ENCODE measurements at regions not wholly inside any gene's neighbourhood (a gene's known extent, or its start where the extent isn't known, plus 50 kb on each side); places are given as distances from the start of the nearest gene placed in this dataset.

DNA sequence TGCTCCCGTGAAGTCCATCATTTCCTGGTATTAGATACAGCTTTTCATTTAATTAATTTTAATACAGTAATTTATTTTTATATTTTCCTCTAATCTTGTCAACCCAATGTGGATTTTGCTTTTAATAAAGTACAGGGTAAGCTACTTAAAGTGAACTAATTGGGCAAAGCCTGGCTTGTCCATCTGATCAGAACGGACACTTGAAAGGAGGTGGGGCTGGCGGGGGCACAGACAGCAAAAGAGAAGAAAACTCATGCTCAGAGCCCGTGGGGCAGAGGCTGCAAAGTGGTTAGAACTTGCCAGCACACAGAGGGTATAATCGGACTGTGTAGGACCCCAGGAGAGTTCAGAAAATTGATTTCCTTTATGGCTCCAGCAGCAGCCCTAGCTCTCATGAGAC is 443.1 kb upstream of the MDFIC2 start:
- no peak for TF ChIP-seq EP300 (IDR thresholded peaks at IDR 0.05)
- no peak for TF ChIP-seq POLR2A (IDR thresholded peaks at IDR 0.05)
- TF ChIP-seq, protein P1, sequence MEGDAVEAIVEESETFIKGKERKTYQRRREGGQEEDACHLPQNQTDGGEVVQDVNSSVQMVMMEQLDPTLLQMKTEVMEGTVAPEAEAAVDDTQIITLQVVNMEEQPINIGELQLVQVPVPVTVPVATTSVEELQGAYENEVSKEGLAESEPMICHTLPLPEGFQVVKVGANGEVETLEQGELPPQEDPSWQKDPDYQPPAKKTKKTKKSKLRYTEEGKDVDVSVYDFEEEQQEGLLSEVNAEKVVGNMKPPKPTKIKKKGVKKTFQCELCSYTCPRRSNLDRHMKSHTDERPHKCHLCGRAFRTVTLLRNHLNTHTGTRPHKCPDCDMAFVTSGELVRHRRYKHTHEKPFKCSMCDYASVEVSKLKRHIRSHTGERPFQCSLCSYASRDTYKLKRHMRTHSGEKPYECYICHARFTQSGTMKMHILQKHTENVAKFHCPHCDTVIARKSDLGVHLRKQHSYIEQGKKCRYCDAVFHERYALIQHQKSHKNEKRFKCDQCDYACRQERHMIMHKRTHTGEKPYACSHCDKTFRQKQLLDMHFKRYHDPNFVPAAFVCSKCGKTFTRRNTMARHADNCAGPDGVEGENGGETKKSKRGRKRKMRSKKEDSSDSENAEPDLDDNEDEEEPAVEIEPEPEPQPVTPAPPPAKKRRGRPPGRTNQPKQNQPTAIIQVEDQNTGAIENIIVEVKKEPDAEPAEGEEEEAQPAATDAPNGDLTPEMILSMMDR (IDR thresholded peaks at IDR 0.05): no peak

Data from sigmoid colon (tissue), 4 donors.